Hepatocyte (in vitro differentiated cells): ENCODE measurements at regions not wholly inside any gene's neighbourhood (a gene's known extent, or its start where the extent isn't known, plus 50 kb on each side); places are given as distances from the start of the nearest gene placed in this dataset.

Source experiments
- EZH2 ChIP-seq: fragments of 200-600 bp; sonication (generic); IDR thresholded peaks from 2 replicates; pipeline ENCODE4 v1.6.1; 2016; ENCODE audit warnings: antibody characterized with exemption, mild to moderate bottlenecking, borderline replicate concordance
- TF ChIP-seq, protein P1 (sequence below): fragments of 200-600 bp; sonication (generic); IDR thresholded peaks from 2 replicates; pipeline ENCODE4 v1.5.1; 2016; ENCODE audit warnings: antibody characterized with exemption, mild to moderate bottlenecking; ENCODE audit not compliant: poor library complexity

DNA sequence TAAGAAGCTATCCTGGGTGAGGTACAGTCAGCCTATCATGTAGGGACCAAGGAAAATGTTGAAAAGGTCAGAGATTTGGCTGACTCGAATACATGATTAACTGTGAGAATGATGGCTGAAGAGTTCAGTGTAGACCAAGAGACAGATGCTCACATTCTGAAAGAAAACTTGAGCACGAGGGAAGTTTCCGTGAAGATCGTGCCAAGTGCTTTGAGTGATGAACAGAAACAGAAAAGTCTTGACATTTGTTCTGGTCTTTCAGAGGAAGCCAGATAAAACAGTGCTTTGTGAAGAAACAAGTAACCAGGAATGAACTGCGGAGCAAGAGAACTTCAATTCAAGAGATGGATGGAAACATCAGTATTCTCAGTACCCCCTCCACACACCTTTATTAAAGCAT, 500.3 kb upstream of the SMIM21 start:
- no peak for TF ChIP-seq EZH2
- TF ChIP-seq, protein P1, sequence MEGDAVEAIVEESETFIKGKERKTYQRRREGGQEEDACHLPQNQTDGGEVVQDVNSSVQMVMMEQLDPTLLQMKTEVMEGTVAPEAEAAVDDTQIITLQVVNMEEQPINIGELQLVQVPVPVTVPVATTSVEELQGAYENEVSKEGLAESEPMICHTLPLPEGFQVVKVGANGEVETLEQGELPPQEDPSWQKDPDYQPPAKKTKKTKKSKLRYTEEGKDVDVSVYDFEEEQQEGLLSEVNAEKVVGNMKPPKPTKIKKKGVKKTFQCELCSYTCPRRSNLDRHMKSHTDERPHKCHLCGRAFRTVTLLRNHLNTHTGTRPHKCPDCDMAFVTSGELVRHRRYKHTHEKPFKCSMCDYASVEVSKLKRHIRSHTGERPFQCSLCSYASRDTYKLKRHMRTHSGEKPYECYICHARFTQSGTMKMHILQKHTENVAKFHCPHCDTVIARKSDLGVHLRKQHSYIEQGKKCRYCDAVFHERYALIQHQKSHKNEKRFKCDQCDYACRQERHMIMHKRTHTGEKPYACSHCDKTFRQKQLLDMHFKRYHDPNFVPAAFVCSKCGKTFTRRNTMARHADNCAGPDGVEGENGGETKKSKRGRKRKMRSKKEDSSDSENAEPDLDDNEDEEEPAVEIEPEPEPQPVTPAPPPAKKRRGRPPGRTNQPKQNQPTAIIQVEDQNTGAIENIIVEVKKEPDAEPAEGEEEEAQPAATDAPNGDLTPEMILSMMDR: no peak
